ENCODE measurements at regions not wholly inside any gene's neighbourhood (a gene's known extent, or its start where the extent isn't known, plus 50 kb on each side); places are given as distances from the start of the nearest gene placed in this dataset.

DNA sequence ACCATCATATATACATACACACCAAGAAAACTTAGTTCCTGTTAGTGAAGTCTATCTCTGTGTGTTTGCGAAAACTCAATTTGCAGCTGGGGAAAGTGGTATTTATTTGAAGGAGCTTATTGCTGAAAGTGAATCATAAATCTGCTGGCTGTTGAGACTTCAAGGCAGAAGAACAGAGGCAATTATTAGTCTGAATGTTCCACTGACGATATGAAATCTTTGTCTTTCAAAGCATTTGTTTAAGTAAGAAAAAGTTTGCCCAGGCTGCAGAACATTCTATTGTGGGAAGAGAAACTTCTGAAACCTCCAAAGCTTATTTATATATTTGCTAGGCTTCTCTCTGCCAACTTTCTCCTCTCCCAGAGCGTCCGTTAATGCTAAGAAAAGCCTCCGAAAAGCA lies 255.7 kb upstream of the TMPO start:
- Histone ChIP-seq H3K79me1 (ENCODE audit: insufficient read depth, low read depth, low read length, poor library complexity, severe bottlenecking) (no peaks in the 10 kb centered on the region), H3K23me2 (ENCODE audit: insufficient read length, low read depth, low read length, poor library complexity, severe bottlenecking) (no peaks in the 10 kb centered on the region), H3K9me3 (ENCODE audit: control insufficient read depth, low read depth, low read length) (no peaks in the 10 kb centered on the region), H3K79me2 (ENCODE audit: insufficient read depth, low read length) (no peaks in the 10 kb centered on the region), H2BK5ac (ENCODE audit: insufficient read length, low read length) (no peak overlapping the region), H3K18ac (ENCODE audit: insufficient read length, low read depth, low read length) (no peak overlapping the region), H3K4ac (ENCODE audit: low read depth, low read length) (no peak overlapping the region), H3K27ac (ENCODE audit: insufficient read length, low read depth, low read length) (no peak overlapping the region), H3K27me3 (ENCODE audit: insufficient read depth, low read length) (no peaks in the 10 kb centered on the region), H2AK5ac (ENCODE audit: insufficient read length, low read length) (no peak overlapping the region), H2BK15ac (ENCODE audit: low read depth, low read length) (no peak overlapping the region), H3T11ph (ENCODE audit: low read length) (no peak overlapping the region), H3K4me2 (ENCODE audit: insufficient read depth, insufficient read length, low read length) (no peak overlapping the region), H4K91ac (ENCODE audit: insufficient read length, low read depth, low read length) (no peak overlapping the region), H3K4me1 (ENCODE audit: insufficient read depth, low read length) (peaks cover 3% of the 10 kb centered on the region; the same call in 1 of the 2 replicates), H2BK12ac (ENCODE audit: insufficient read length, low read depth, low read length) (no peak overlapping the region), H4K20me1 (ENCODE audit: control insufficient read depth, insufficient read depth, insufficient read length) (no peaks in the 10 kb centered on the region), H3K56ac (ENCODE audit: insufficient read length, low read depth, low read length) (no peak overlapping the region), H2AFZ (ENCODE audit: low read length) (no peak overlapping the region), H3K23ac (ENCODE audit: insufficient read length, low read depth, low read length) (no peak overlapping the region), H3K9ac (ENCODE audit: extremely low read depth, insufficient read length, low read length) (no peak overlapping the region), H3K14ac (ENCODE audit: insufficient read depth, low read length) (no peak overlapping the region), H2BK120ac (ENCODE audit: low read depth, low read length, poor library complexity, severe bottlenecking) (no peak overlapping the region), H4K8ac (replicated peaks; ENCODE audit: insufficient read length, low read depth, low read length) (no peak overlapping the region), H2BK20ac (ENCODE audit: low read depth, low read length, poor library complexity, severe bottlenecking) (no peak overlapping the region), H4K5ac (ENCODE audit: insufficient read length, low read depth, low read length) (no peak overlapping the region)
- TF ChIP-seq, protein P1, sequence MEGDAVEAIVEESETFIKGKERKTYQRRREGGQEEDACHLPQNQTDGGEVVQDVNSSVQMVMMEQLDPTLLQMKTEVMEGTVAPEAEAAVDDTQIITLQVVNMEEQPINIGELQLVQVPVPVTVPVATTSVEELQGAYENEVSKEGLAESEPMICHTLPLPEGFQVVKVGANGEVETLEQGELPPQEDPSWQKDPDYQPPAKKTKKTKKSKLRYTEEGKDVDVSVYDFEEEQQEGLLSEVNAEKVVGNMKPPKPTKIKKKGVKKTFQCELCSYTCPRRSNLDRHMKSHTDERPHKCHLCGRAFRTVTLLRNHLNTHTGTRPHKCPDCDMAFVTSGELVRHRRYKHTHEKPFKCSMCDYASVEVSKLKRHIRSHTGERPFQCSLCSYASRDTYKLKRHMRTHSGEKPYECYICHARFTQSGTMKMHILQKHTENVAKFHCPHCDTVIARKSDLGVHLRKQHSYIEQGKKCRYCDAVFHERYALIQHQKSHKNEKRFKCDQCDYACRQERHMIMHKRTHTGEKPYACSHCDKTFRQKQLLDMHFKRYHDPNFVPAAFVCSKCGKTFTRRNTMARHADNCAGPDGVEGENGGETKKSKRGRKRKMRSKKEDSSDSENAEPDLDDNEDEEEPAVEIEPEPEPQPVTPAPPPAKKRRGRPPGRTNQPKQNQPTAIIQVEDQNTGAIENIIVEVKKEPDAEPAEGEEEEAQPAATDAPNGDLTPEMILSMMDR (conservative IDR thresholded peaks at IDR 0.05): no peak
- H3K27ac Mint-ChIP-seq: no peak overlapping the region
- no peaks in the 10 kb centered on the region for H3K9me3 Mint-ChIP-seq
- no peaks in the 10 kb centered on the region; the same call in 1 of the 2 replicates for H3K27me3 Mint-ChIP-seq (ENCODE audit: low read depth)
- H3K4me3 Mint-ChIP-seq: no peak overlapping the region
- H3K4me1 Mint-ChIP-seq: peaks cover 9 to 17% of the 10 kb centered on the region in 2 experiments
- DNase-seq: no peak
- no CpG with 5 or more reads among the region's 5 CpGs for WGBS (ENCODE audit: extremely low coverage, insufficient read length, low lambda C conversion rate)
- H3K36me3 Mint-ChIP-seq (ENCODE audit: insufficient read depth in 1 of 3, low read depth in 3 of 3): no peaks in the 10 kb centered on the region

All from H9 (cell line).